K562 (cell line): ENCODE measurements at regions not wholly inside any gene's neighbourhood (a gene's known extent, or its start where the extent isn't known, plus 50 kb on each side); places are given as distances from the start of the nearest gene placed in this dataset.
A peak's percentile ranks its signal among the peaks of the same experiment; 100 is the strongest.

Source experiments
- ATAC-seq: fragments of 200-7000 bp; cut with Tn5 transposase; 3 replicates; pipeline ENCODE4 v1.9.1; 2020; ENCODE audit warnings: moderate library complexity
- BruUV-seq: library from RNA; stranded (reverse); fragments of 400-500 nt; replicated peaks from 2 replicates; lab custom pipeline; 2021; lab: Mats Ljungman, UMichigan
- CTCF ChIA-PET: fragments of 300-600 bp; formaldehyde crosslinking; extraction: SDS; loops from one replicate; lab custom pipeline; 2021; ENCODE audit warnings: low intra/inter-chr PET ratio; lab: Yijun Ruan, JAX
- POLR2A ChIA-PET: fragments of 300-600, 350-650 bp; sonication (Branson Sonifier 250); formaldehyde crosslinking; extraction: SDS; loops from one replicate; lab custom pipeline; 2021; ENCODE audit warnings: antibody characterized with exemption, inconsistent platforms; lab: Yijun Ruan, JAX
- DNase-seq, 4 experiments: peaks; one replicate each; pipeline versions ENCODE4 v3.0.0 to v3.0.0-alpha.2; 2011 to 2018; ENCODE audit warnings: low spot score in 3 of 4, mixed read lengths in 3 of 4; ENCODE audit errors: extremely low read depth in 1 of 4
- FAIRE-seq: peaks from 2 replicates; lab custom pipeline; 2011; peaks lifted over from hg19 to GRCh38; lab: Jason Lieb, UNC
- H2AFZ ChIP-seq: 2 replicates; pipeline ENCODE4 v1.6.0; 2011; ENCODE audit warnings: low read depth, low read length, control low read depth, inconsistent platforms
- H3K27ac ChIP-seq: fragments of 200-600 bp; 3 replicates; pipeline ENCODE4 v1.8.0; 2011; ENCODE audit warnings: low read depth, mild to moderate bottlenecking, control low read depth, inconsistent platforms, low read length, moderate library complexity, mixed read lengths; ENCODE audit errors: extremely low read depth
- H3K27me3 ChIP-seq, 2 experiments: fragments of 300-600 bp in 1 of 2; 2 replicates in 1 of 2; 3 replicates in 1 of 2; pipeline versions ENCODE4 v1.6.0 to v1.8.0; 2011; ENCODE audit warnings: inconsistent platforms in 2 of 2, low read length in 2 of 2, mild to moderate bottlenecking in 1 of 2, mixed read lengths in 1 of 2, moderate library complexity in 1 of 2; ENCODE audit not compliant: control insufficient read depth in 2 of 2, insufficient read depth in 2 of 2
- H3K36me3 ChIP-seq: fragments of 300-600 bp; 3 replicates; pipeline ENCODE4 v1.8.0; 2011; ENCODE audit warnings: mild to moderate bottlenecking, low read length, inconsistent platforms; ENCODE audit not compliant: control insufficient read depth, insufficient read depth
- H3K4me1 ChIP-seq, 2 experiments: fragments of 200-600 bp in 1 of 2; replicated peaks in 1 of 2; 2 replicates in 1 of 2; 3 replicates in 1 of 2; pipeline versions ENCODE4 v1.5.1 to v1.8.0; 2011; ENCODE audit warnings: inconsistent platforms in 2 of 2, low read length in 2 of 2, mild to moderate bottlenecking in 1 of 2, mixed read lengths in 1 of 2, moderate library complexity in 1 of 2; ENCODE audit not compliant: control insufficient read depth in 2 of 2, insufficient read depth in 2 of 2
- H3K4me2 ChIP-seq: 2 replicates; pipeline ENCODE4 v1.6.1; 2011; ENCODE audit warnings: low read length, control low read depth, inconsistent platforms, mixed read lengths; ENCODE audit not compliant: insufficient read depth
- H3K4me3 ChIP-seq: fragments of 200-600 bp; sonication (generic), shearing (Covaris generic); 2 replicates; pipeline ENCODE4 v1.5.1; 2016; ENCODE audit warnings: control low read depth, inconsistent platforms
- H3K79me2 ChIP-seq: fragments of 200-600 bp; 3 replicates; pipeline ENCODE4 v1.8.0; 2011; ENCODE audit warnings: low read length, inconsistent platforms; ENCODE audit not compliant: control insufficient read depth, insufficient read depth
- H3K9ac ChIP-seq, 2 experiments: 2 replicates each; pipeline versions ENCODE4 v1.6.0 to v1.6.1; 2011; ENCODE audit warnings: low read depth in 2 of 2, low read length in 2 of 2, control low read depth in 1 of 2, inconsistent platforms in 1 of 2, mild to moderate bottlenecking in 1 of 2, mixed read lengths in 1 of 2; ENCODE audit not compliant: insufficient read depth in 1 of 2
- H3K9me1 ChIP-seq: one replicate; pipeline ENCODE4 v1.6.0; 2011; ENCODE audit warnings: inconsistent platforms, mild to moderate bottlenecking, low read length, moderate library complexity; ENCODE audit not compliant: control insufficient read depth, insufficient read depth
- H3K9me3 ChIP-seq: replicated peaks from 2 replicates; pipeline ENCODE4 v1.5.1; 2011; ENCODE audit warnings: low read depth, low read length, inconsistent platforms; ENCODE audit not compliant: control insufficient read depth, insufficient read depth
- H4K20me1 ChIP-seq: replicated peaks from 2 replicates; pipeline ENCODE4 v1.6.1; 2011; ENCODE audit warnings: low read length, inconsistent platforms, mixed read lengths; ENCODE audit not compliant: control insufficient read depth, insufficient read depth
- KDM4B ChIP-seq, 2 experiments: fragments of 450-650 bp in 1 of 2; sonication (generic) in 1 of 2; IDR thresholded peaks; 2 replicates each; pipeline ENCODE4 v1.6.1; 2016 to 2017; ENCODE audit warnings: borderline replicate concordance in 2 of 2, antibody characterized with exemption in 1 of 2, low read depth in 1 of 2, mild to moderate bottlenecking in 1 of 2
- PRMT5 ChIP-seq: sonication (generic); formaldehyde crosslinking; IDR thresholded peaks from 2 replicates; pipeline ENCODE4 v1.5.0; 2020; ENCODE audit warnings: missing genetic modification reagents
- RFX1 ChIP-seq: fragments of 450-650 bp; IDR thresholded peaks from 2 replicates; pipeline ENCODE4 v1.6.1; 2016; ENCODE audit warnings: mild to moderate bottlenecking, moderate library complexity
- SAP30 ChIP-seq: fragments of 200-600 bp; sonication (generic); IDR thresholded peaks from 2 replicates; pipeline ENCODE4 v1.6.1; 2012; ENCODE audit warnings: borderline replicate concordance, low read depth, mild to moderate bottlenecking, moderate library complexity, low read length, control low read depth, inconsistent platforms; ENCODE audit not compliant: insufficient read depth, poor library complexity, severe bottlenecking
- WGBS: fragments of 100-300 bp; shearing (Covaris generic); methylation state at CpG from one replicate; pipeline ENCODE4 v1.1.6; 2016; ENCODE audit warnings: low coverage, mixed read lengths; ENCODE audit not compliant: insufficient coverage; ENCODE audit errors: missing lambda C conversion rate; 5-methylcytosine and 5-hydroxymethylcytosine counted together
- in situ Hi-C: fragments of 300-500 bp; cut with MboI; formaldehyde crosslinking; loops from 4 replicates; pipeline ENCODE4 v1.15.0; 2018; ENCODE audit warnings: inconsistent platforms, mixed read lengths
- intact Hi-C: fragments of 100-400 bp; cut with micrococcal nuclease; formaldehyde crosslinking; loops from 2 replicates; pipeline ENCODE4 v1.14.2; 2022
- TF ChIP-seq, protein P1 (sequence below): sonication (generic); formaldehyde crosslinking; IDR thresholded peaks from 2 replicates; pipeline ENCODE4 v1.8.0; 2022; ENCODE audit warnings: mild to moderate bottlenecking, missing genetic modification reagents
- TF ChIP-seq, protein P2 (sequence below): fragments of 250-450 bp; sonication (Bioruptor Pico); IDR thresholded peaks from 2 replicates; pipeline ENCODE4 v1.5.1; 2021; ENCODE audit warnings: mild to moderate bottlenecking

DNA sequence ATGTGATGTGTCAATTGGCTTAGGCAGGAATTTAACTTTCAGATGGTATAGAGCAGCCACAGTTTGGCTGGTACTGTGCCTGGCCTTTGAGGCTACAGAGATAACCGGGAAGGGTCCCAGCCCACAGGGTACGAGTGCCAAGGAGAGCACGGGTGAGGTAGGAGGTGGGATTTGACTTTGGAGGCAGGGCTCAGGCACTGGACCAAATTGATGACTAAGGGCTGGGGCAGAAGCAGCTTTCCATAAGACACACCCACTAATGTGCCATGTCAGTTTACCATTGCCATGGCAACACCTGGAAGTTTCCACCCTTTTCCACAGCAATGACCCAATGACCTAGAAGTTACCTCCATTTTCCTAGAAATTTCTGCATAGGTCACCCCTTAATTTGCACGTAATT is 466.2 kb downstream of the TSHZ3 start:
- intact Hi-C loops (no loop called here), in situ Hi-C loops (no loop called here)
- H3K9me1 ChIP-seq, result no peaks in the 10 kb centered on the region
- DNase-seq, result no peak
- H2AFZ ChIP-seq, result no peak overlapping the region
- H4K20me1 ChIP-seq, result no peaks in the 10 kb centered on the region
- H3K9ac ChIP-seq, result no peak overlapping the region
- H3K4me3 ChIP-seq, result no peak overlapping the region
- WGBS, result 0% methylated on average over 4 of the region's 4 CpGs
- CTCF ChIA-PET, result no interaction called here
- no peak for ATAC-seq
- no peaks in the 10 kb centered on the region for H3K36me3 ChIP-seq
- TF ChIP-seq PRMT5 (CRISPR knock-in tag), result no peak
- TF ChIP-seq, protein P1, sequence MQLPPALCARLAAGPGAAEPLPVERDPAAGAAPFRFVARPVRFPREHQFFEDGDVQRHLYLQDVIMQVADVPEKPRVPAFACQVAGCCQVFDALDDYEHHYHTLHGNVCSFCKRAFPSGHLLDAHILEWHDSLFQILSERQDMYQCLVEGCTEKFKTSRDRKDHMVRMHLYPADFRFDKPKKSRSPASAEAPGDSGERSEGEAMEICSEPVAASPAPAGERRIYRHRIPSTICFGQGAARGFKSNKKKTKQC, result no peak
- no peak for TF ChIP-seq KDM4B (IDR thresholded peaks at IDR 0.05; ENCODE audit: borderline replicate concordance in 2 of 2, low read depth in 1 of 2)
- TF ChIP-seq, protein P2, sequence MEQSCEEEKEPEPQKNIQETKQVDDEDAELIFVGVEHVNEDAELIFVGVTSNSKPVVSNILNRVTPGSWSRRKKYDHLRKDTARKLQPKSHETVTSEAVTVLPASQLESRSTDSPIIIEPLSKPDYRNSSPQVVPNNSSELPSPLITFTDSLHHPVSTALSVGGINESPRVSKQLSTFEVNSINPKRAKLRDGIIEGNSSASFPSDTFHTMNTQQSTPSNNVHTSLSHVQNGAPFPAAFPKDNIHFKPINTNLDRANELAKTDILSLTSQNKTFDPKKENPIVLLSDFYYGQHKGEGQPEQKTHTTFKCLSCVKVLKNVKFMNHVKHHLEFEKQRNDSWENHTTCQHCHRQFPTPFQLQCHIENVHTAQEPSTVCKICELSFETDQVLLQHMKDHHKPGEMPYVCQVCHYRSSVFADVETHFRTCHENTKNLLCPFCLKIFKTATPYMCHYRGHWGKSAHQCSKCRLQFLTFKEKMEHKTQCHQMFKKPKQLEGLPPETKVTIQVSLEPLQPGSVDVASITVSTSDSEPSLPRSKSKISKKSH, result no peak
- TF ChIP-seq SAP30, result no peak
- TF ChIP-seq RFX1, result peak; percentile 59
- H3K27me3 ChIP-seq, result no peaks in the 10 kb centered on the region; a peak in 1 of 5 replicates
- no peaks in the 10 kb centered on the region for H3K4me1 ChIP-seq
- H3K79me2 ChIP-seq, result no peaks in the 10 kb centered on the region
- no peak overlapping the region for H3K4me2 ChIP-seq
- no peak overlapping the region for H3K27ac ChIP-seq
- no peaks in the 10 kb centered on the region for H3K9me3 ChIP-seq
- POLR2A ChIA-PET, result no interaction called here
- BruUV-seq, result no TSS peak
- no peak for FAIRE-seq
